ENCODE measurements at regions not wholly inside any gene's neighbourhood (a gene's known extent, or its start where the extent isn't known, plus 50 kb on each side); places are given as distances from the start of the nearest gene placed in this dataset.
"Not testable (repeated sequence)": the region's sequence is repeated elsewhere in the genome, so short reads cannot be mapped to it uniquely, and the experiment has no call there.

- no peak for DNase-seq (ENCODE audit: low read depth, low spot score)
- no peak for TF ChIP-seq CTCF (IDR thresholded peaks at IDR 0.05; ENCODE audit: low read depth, low read length)
- no peak overlapping the region for H3K4me3 ChIP-seq (ENCODE audit: low read depth, low read length)
- in situ Hi-C loops (cut with HindIII; ENCODE audit: low sequenced_read_pairs), result no loop called here
These were observed 219.7 kb upstream of the PKP2 start for GRCh38 chr12:33116284-33116683.

- DNase-seq (ENCODE audit: low read depth, low spot score), result no peak
- in situ Hi-C loops (cut with HindIII; ENCODE audit: low sequenced_read_pairs), result no loop called here
- H3K4me3 ChIP-seq (ENCODE audit: low read depth, low read length), result no peak overlapping the region
- no peak for TF ChIP-seq CTCF (IDR thresholded peaks at IDR 0.05; ENCODE audit: low read depth, low read length)
These were observed 219.1 kb upstream of the PKP2 start for GRCh38 chr12:33115716-33116115.

- TF ChIP-seq CTCF (IDR thresholded peaks at IDR 0.05; ENCODE audit: low read depth, low read length), result no peak
- in situ Hi-C loops (cut with HindIII; ENCODE audit: low sequenced_read_pairs), result no loop called here
- no peak for DNase-seq (ENCODE audit: low read depth, low spot score)
- no peak overlapping the region for H3K4me3 ChIP-seq (ENCODE audit: low read depth, low read length)
These were observed 215.3 kb upstream of the PKP2 start for GRCh38 chr12:33111850-33112249.

GRCh38 chr12:33107827-33108226 is 211.2 kb upstream of the PKP2 start:
- H3K4me3 ChIP-seq (ENCODE audit: low read depth, low read length); DNase-seq (ENCODE audit: low read depth, low spot score); in situ Hi-C loops (cut with HindIII; ENCODE audit: low sequenced_read_pairs): not testable (repeated sequence)

GRCh38 chr12:33093534-33093933 is 197.0 kb upstream of the PKP2 start:
- no peak for DNase-seq (ENCODE audit: low read depth, low spot score)
- H3K4me3 ChIP-seq (ENCODE audit: low read depth, low read length), result no peak overlapping the region
- TF ChIP-seq CTCF (IDR thresholded peaks at IDR 0.05; ENCODE audit: low read depth, low read length), result no peak
- in situ Hi-C loops (cut with HindIII; ENCODE audit: low sequenced_read_pairs), result no loop called here

- in situ Hi-C loops (cut with HindIII; ENCODE audit: low sequenced_read_pairs); DNase-seq (ENCODE audit: low read depth, low spot score); H3K4me3 ChIP-seq (ENCODE audit: low read depth, low read length): not testable (repeated sequence)
These were observed 191.3 kb upstream of the PKP2 start for GRCh38 chr12:33087876-33088275.

GRCh38 chr12:33076401-33076800 is 179.8 kb upstream of the PKP2 start:
- DNase-seq (ENCODE audit: low read depth, low spot score); in situ Hi-C loops (cut with HindIII; ENCODE audit: low sequenced_read_pairs); H3K4me3 ChIP-seq (ENCODE audit: low read depth, low read length): not testable (repeated sequence)

- in situ Hi-C loops (cut with HindIII; ENCODE audit: low sequenced_read_pairs); DNase-seq (ENCODE audit: low read depth, low spot score); H3K4me3 ChIP-seq (ENCODE audit: low read depth, low read length): not testable (repeated sequence)
These were observed 178.7 kb upstream of the PKP2 start for GRCh38 chr12:33075130-33075766.

GRCh38 chr12:33061844-33062243 is 165.3 kb upstream of the PKP2 start:
- TF ChIP-seq CTCF (IDR thresholded peaks at IDR 0.05; ENCODE audit: low read depth, low read length), result no peak
- DNase-seq (ENCODE audit: low read depth, low spot score), result no peak
- H3K4me3 ChIP-seq (ENCODE audit: low read depth, low read length), result no peak overlapping the region
- in situ Hi-C loops (cut with HindIII; ENCODE audit: low sequenced_read_pairs), result no loop called here
